H9 (cell line): ENCODE measurements at regions not wholly inside any gene's neighbourhood (a gene's known extent, or its start where the extent isn't known, plus 50 kb on each side); places are given as distances from the start of the nearest gene placed in this dataset.

Experiments used
- DNase-seq: peaks from one replicate; pipeline ENCODE4 v3.0.0-alpha.2; 2017
- H2AFZ ChIP-seq: one replicate; pipeline ENCODE4 v1.6.1; 2013; ENCODE audit warnings: mild to moderate bottlenecking, low read length, control low read depth, moderate library complexity
- H2AK5ac ChIP-seq: 2 replicates; pipeline ENCODE4 v1.6.1; 2013; ENCODE audit warnings: low read length, control low read depth, mixed read lengths; ENCODE audit not compliant: insufficient read length
- H2BK120ac ChIP-seq: one replicate; pipeline ENCODE4 v1.6.1; 2013; ENCODE audit warnings: low read depth, mild to moderate bottlenecking, low read length, control low read depth, inconsistent platforms; ENCODE audit not compliant: poor library complexity, severe bottlenecking
- H2BK12ac ChIP-seq: 2 replicates; pipeline ENCODE4 v1.6.1; 2013; ENCODE audit warnings: low read length, control low read depth, mixed read lengths, low read depth; ENCODE audit not compliant: insufficient read length
- H2BK15ac ChIP-seq: 2 replicates; pipeline ENCODE4 v1.6.1; 2013; ENCODE audit warnings: low read depth, low read length, control low read depth
- H2BK20ac ChIP-seq: one replicate; pipeline ENCODE4 v1.6.1; 2013; ENCODE audit warnings: low read depth, mild to moderate bottlenecking, low read length, control low read depth, inconsistent platforms; ENCODE audit not compliant: poor library complexity, severe bottlenecking
- H2BK5ac ChIP-seq: 2 replicates; pipeline ENCODE4 v1.6.1; 2013; ENCODE audit warnings: low read length, control low read depth, mixed read lengths; ENCODE audit not compliant: insufficient read length
- H3K14ac ChIP-seq: 2 replicates; pipeline ENCODE4 v1.6.1; 2013; ENCODE audit warnings: low read length, control low read depth; ENCODE audit not compliant: insufficient read depth
- H3K18ac ChIP-seq: 2 replicates; pipeline ENCODE4 v1.6.1; 2013; ENCODE audit warnings: low read depth, mild to moderate bottlenecking, mixed read lengths, low read length, control low read depth; ENCODE audit not compliant: insufficient read length
- H3K23ac ChIP-seq: 2 replicates; pipeline ENCODE4 v1.6.1; 2013; ENCODE audit warnings: low read length, control low read depth, mixed read lengths, low read depth; ENCODE audit not compliant: insufficient read length
- H3K23me2 ChIP-seq: 2 replicates; pipeline ENCODE4 v1.6.1; 2013; ENCODE audit warnings: low read depth, mild to moderate bottlenecking, mixed read lengths, low read length, control low read depth; ENCODE audit not compliant: insufficient read length, poor library complexity, severe bottlenecking
- H3K27ac ChIP-seq: 2 replicates; pipeline ENCODE4 v1.5.1; 2013; ENCODE audit warnings: low read length, control low read depth, mixed read lengths, low read depth; ENCODE audit not compliant: insufficient read length
- H3K27me3 ChIP-seq: 2 replicates; pipeline ENCODE4 v1.6.1; 2013; ENCODE audit warnings: low read length, control low read depth, inconsistent platforms; ENCODE audit not compliant: insufficient read depth
- H3K4ac ChIP-seq: 2 replicates; pipeline ENCODE4 v1.6.1; 2013; ENCODE audit warnings: low read depth, mild to moderate bottlenecking, control low read depth, inconsistent platforms, low read length, moderate library complexity
- H3K4me1 ChIP-seq: 2 replicates; pipeline ENCODE4 v1.6.1; 2013; ENCODE audit warnings: low read length, control low read depth, inconsistent platforms; ENCODE audit not compliant: insufficient read depth
- H3K4me2 ChIP-seq: 2 replicates; pipeline ENCODE4 v1.6.1; 2013; ENCODE audit warnings: low read length, control low read depth, mixed read lengths; ENCODE audit not compliant: insufficient read length, insufficient read depth
- H3K56ac ChIP-seq: 2 replicates; pipeline ENCODE4 v1.6.1; 2013; ENCODE audit warnings: low read depth, mild to moderate bottlenecking, mixed read lengths, low read length, control low read depth; ENCODE audit not compliant: insufficient read length
- H3K79me1 ChIP-seq: 2 replicates; pipeline ENCODE4 v1.6.1; 2013; ENCODE audit warnings: low read depth, mild to moderate bottlenecking, moderate library complexity, low read length, control low read depth, inconsistent platforms; ENCODE audit not compliant: insufficient read depth, poor library complexity, severe bottlenecking
- H3K79me2 ChIP-seq: 2 replicates; pipeline ENCODE4 v1.6.1; 2013; ENCODE audit warnings: low read length, control low read depth, inconsistent platforms; ENCODE audit not compliant: insufficient read depth
- H3K9ac ChIP-seq: 2 replicates; pipeline ENCODE4 v1.6.1; 2013; ENCODE audit warnings: low read length, control low read depth, mixed read lengths; ENCODE audit not compliant: insufficient read length; ENCODE audit errors: extremely low read depth
- H3K9me3 ChIP-seq: one replicate; pipeline ENCODE4 v1.6.1; 2013; ENCODE audit warnings: low read depth, low read length, inconsistent platforms; ENCODE audit not compliant: control insufficient read depth
- H3T11ph ChIP-seq: one replicate; pipeline ENCODE4 v1.6.1; 2013; ENCODE audit warnings: mild to moderate bottlenecking, low read length, control low read depth, inconsistent platforms
- H4K20me1 ChIP-seq: one replicate; pipeline ENCODE4 v1.6.1; 2013; ENCODE audit not compliant: control insufficient read depth, insufficient read length, insufficient read depth
- H4K5ac ChIP-seq: 2 replicates; pipeline ENCODE4 v1.6.1; 2013; ENCODE audit warnings: low read depth, mild to moderate bottlenecking, mixed read lengths, low read length, control low read depth; ENCODE audit not compliant: insufficient read length
- H4K8ac ChIP-seq: replicated peaks from 2 replicates; pipeline ENCODE4 v1.6.1; 2013; ENCODE audit warnings: low read length, control low read depth, mixed read lengths, low read depth; ENCODE audit not compliant: insufficient read length
- H4K91ac ChIP-seq: 2 replicates; pipeline ENCODE4 v1.6.1; 2013; ENCODE audit warnings: low read depth, mild to moderate bottlenecking, moderate library complexity, mixed read lengths, low read length, control low read depth; ENCODE audit not compliant: insufficient read length
- H3K27ac Mint-ChIP-seq, 3 experiments: 2 replicates in 2 of 3; 3 replicates in 1 of 3; pipeline ENCODE4 v1.8.0; 2020 to 2021; ENCODE audit warnings: mixed read lengths in 3 of 3, mild to moderate bottlenecking in 1 of 3, moderate library complexity in 1 of 3
- H3K27me3 Mint-ChIP-seq: 2 replicates; pipeline ENCODE4 v1.8.0; 2021; ENCODE audit warnings: low read depth, mild to moderate bottlenecking, moderate library complexity, mixed read lengths
- H3K36me3 Mint-ChIP-seq, 3 experiments: 2 replicates in 2 of 3; 3 replicates in 1 of 3; pipeline ENCODE4 v1.8.0; 2020 to 2021; ENCODE audit warnings: low read depth in 3 of 3, mixed read lengths in 3 of 3; ENCODE audit not compliant: insufficient read depth in 1 of 3
- H3K4me1 Mint-ChIP-seq, 2 experiments: 2 replicates each; pipeline ENCODE4 v1.8.0; 2020; ENCODE audit warnings: mixed read lengths in 2 of 2
- H3K4me3 Mint-ChIP-seq, 2 experiments: 2 replicates in 1 of 2; 3 replicates in 1 of 2; pipeline ENCODE4 v1.8.0; 2020 to 2021; ENCODE audit warnings: mild to moderate bottlenecking in 2 of 2, mixed read lengths in 2 of 2, moderate library complexity in 1 of 2
- H3K9me3 Mint-ChIP-seq, 2 experiments: 2 replicates in 1 of 2; 3 replicates in 1 of 2; pipeline ENCODE4 v1.8.0; 2020; ENCODE audit warnings: mild to moderate bottlenecking in 2 of 2, mixed read lengths in 2 of 2, moderate library complexity in 1 of 2
- CTCF ChIP-seq: fragments of 200-600 bp; sonication (generic); conservative IDR thresholded peaks from 3 replicates; pipeline ENCODE4 v1.8.0; 2021; ENCODE audit warnings: antibody characterized with exemption, mild to moderate bottlenecking
- WGBS: extraction: QIAGEN DNeasy Blood & Tissue Kit; methylation state at CpG from one replicate; pipeline ENCODE4 v1.1.7; 2013; ENCODE audit warnings: missing lambda C conversion rate, low lambda C conversion rate, mixed read lengths; ENCODE audit not compliant: insufficient read length; ENCODE audit errors: extremely low coverage; 5-methylcytosine and 5-hydroxymethylcytosine counted together

- no peak overlapping the region for H4K5ac ChIP-seq
- peaks cover 16 to 23% of the 10 kb centered on the region in 2 experiments for H3K9me3 Mint-ChIP-seq
- no CpG with 5 or more reads among the region's 4 CpGs for WGBS
- H2BK12ac ChIP-seq, result no peak overlapping the region
- no peak for DNase-seq
- no peak overlapping the region for H2AFZ ChIP-seq
- no peaks in the 10 kb centered on the region for H3K23me2 ChIP-seq
- H2AK5ac ChIP-seq, result no peak overlapping the region
- no peaks in the 10 kb centered on the region for H3K27me3 ChIP-seq
- H2BK120ac ChIP-seq, result no peak overlapping the region
- H3K79me2 ChIP-seq, result no peaks in the 10 kb centered on the region
- no peak overlapping the region for H3K4me3 Mint-ChIP-seq
- H3K4me1 ChIP-seq, result no peaks in the 10 kb centered on the region
- no peak overlapping the region for H4K8ac ChIP-seq
- H3T11ph ChIP-seq, result no peak overlapping the region
- no peak overlapping the region for H3K14ac ChIP-seq
- H2BK5ac ChIP-seq, result no peak overlapping the region
- no peaks in the 10 kb centered on the region for H4K20me1 ChIP-seq
- H3K27ac Mint-ChIP-seq, result no peak overlapping the region
- H3K56ac ChIP-seq, result no peak overlapping the region
- H4K91ac ChIP-seq, result no peak overlapping the region
- H3K36me3 Mint-ChIP-seq, result peaks cover 2 to 43% (median 3%) of the 10 kb centered on the region in 3 experiments; a peak in 5 of 7 replicates
- peaks cover 12 to 13% of the 10 kb centered on the region in 2 experiments; a peak in 2 of 4 replicates for H3K4me1 Mint-ChIP-seq
- no peak for TF ChIP-seq CTCF
- no peak overlapping the region for H3K4me2 ChIP-seq
- H3K9me3 ChIP-seq, result no peaks in the 10 kb centered on the region
- no peak overlapping the region for H3K4ac ChIP-seq
- H3K27me3 Mint-ChIP-seq, result no peaks in the 10 kb centered on the region
- no peak overlapping the region for H3K23ac ChIP-seq
- H3K18ac ChIP-seq, result no peak overlapping the region
- no peak overlapping the region for H3K27ac ChIP-seq
- H2BK15ac ChIP-seq, result no peak overlapping the region
- H3K9ac ChIP-seq, result no peak overlapping the region
- H3K79me1 ChIP-seq, result no peaks in the 10 kb centered on the region
- H2BK20ac ChIP-seq, result no peak overlapping the region
Measured at GRCh38 chr4:189121336-189121735, 819.3 kb upstream of the FRG1 start.
